Ovary (tissue), 3 donors: ENCODE measurements at regions not wholly inside any gene's neighbourhood (a gene's known extent, or its start where the extent isn't known, plus 50 kb on each side); places are given as distances from the start of the nearest gene placed in this dataset.

ENCODE experiments used
- EP300 ChIP-seq: sonication (generic); formaldehyde crosslinking; IDR thresholded peaks from one replicate; pipeline ENCODE4 v1.6.1; 2017; ENCODE audit warnings: antibody characterized with exemption
- POLR2A ChIP-seq: fragments of 450-650 bp; IDR thresholded peaks from one replicate; pipeline ENCODE4 v1.6.1; 2017; ENCODE audit warnings: antibody characterized with exemption, mild to moderate bottlenecking, moderate library complexity
- TF ChIP-seq, protein P1 (sequence below), 3 donors: fragments of 450-650 bp in 2 of 3; fragments of 200-600 bp in 1 of 3; IDR thresholded peaks; one replicate each; pipeline versions ENCODE4 v1.5.1 to v1.8.0; 2016 to 2022; ENCODE audit warnings: antibody characterized with exemption in 3 of 3, mild to moderate bottlenecking in 1 of 3
- donor health status: DM: no; HTN: no; CAD: no.

DNA sequence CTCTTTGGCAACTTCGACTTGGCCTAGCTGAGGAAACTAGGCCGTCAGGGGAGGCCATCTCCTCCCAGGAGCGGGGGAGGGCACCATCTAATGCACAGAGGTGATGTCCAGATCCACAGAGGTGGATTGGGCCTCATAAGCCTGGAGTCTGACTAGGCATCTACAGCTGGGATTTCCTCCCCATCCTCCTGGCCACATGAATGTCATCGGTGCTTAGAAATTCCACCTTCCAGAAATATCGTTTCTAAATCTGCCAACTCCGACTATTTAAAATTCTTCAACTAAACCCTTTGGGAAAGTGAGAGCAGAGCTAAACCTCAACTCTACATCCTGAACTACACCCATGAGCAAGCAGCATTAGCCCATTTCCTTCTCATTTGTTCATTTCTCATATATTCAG lies 118.7 kb downstream of the WNT5A start:
- TF ChIP-seq EP300 (no peak), POLR2A (no peak)
- TF ChIP-seq, protein P1, sequence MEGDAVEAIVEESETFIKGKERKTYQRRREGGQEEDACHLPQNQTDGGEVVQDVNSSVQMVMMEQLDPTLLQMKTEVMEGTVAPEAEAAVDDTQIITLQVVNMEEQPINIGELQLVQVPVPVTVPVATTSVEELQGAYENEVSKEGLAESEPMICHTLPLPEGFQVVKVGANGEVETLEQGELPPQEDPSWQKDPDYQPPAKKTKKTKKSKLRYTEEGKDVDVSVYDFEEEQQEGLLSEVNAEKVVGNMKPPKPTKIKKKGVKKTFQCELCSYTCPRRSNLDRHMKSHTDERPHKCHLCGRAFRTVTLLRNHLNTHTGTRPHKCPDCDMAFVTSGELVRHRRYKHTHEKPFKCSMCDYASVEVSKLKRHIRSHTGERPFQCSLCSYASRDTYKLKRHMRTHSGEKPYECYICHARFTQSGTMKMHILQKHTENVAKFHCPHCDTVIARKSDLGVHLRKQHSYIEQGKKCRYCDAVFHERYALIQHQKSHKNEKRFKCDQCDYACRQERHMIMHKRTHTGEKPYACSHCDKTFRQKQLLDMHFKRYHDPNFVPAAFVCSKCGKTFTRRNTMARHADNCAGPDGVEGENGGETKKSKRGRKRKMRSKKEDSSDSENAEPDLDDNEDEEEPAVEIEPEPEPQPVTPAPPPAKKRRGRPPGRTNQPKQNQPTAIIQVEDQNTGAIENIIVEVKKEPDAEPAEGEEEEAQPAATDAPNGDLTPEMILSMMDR (IDR thresholded peaks at IDR 0.05): no peak
